CD4-positive, alpha-beta T cell (primary cell): ENCODE measurements at regions not wholly inside any gene's neighbourhood (a gene's known extent, or its start where the extent isn't known, plus 50 kb on each side); places are given as distances from the start of the nearest gene placed in this dataset.

Experiments used
- ATAC-seq: fragments of 200-7000 bp; cut with Tn5 transposase; one replicate; pipeline ENCODE4 v1.10.0; 2022; ENCODE audit warnings: mild to moderate bottlenecking; ENCODE audit not compliant: poor library complexity
- CTCF ChIA-PET: fragments of 350-600 bp; sonication (Branson Sonifier 250); formaldehyde crosslinking; loops from one replicate; lab custom pipeline; 2021; ENCODE audit warnings: antibody characterized with exemption, inconsistent platforms; lab: Charles Lee
- POLR2A ChIA-PET: fragments of 350-600 bp; sonication (Branson Sonifier 250); formaldehyde crosslinking; loops from one replicate; lab custom pipeline; 2021; ENCODE audit warnings: antibody characterized with exemption, inconsistent platforms; lab: Charles Lee
- DNase-seq, 14 experiments: peaks; one replicate each; pipeline ENCODE4 v3.0.0-alpha.2; 2013 to 2020; ENCODE audit warnings: mixed read lengths in 2 of 14
- H3K27ac ChIP-seq, 2 donors: one replicate each; pipeline versions ENCODE4 v1.5.1 to v1.7.0; 2013; ENCODE audit warnings: low read length in 2 of 2, low read depth in 1 of 2, mild to moderate bottlenecking in 1 of 2
- H3K27me3 ChIP-seq, 2 experiments: 1 replicate in 1 of 2; 2 replicates in 1 of 2; pipeline versions ENCODE4 v1.6.1 to v1.7.0; 2013; ENCODE audit warnings: low read length in 2 of 2, control low read depth in 1 of 2, mild to moderate bottlenecking in 1 of 2, moderate library complexity in 1 of 2; ENCODE audit not compliant: insufficient read depth in 2 of 2, control insufficient read depth in 1 of 2
- H3K36me3 ChIP-seq: one replicate; pipeline ENCODE4 v1.6.1; 2013; ENCODE audit warnings: low read length, control low read depth; ENCODE audit not compliant: insufficient read depth
- H3K4me1 ChIP-seq: one replicate; pipeline ENCODE4 v1.6.1; 2013; ENCODE audit warnings: low read length, control low read depth; ENCODE audit not compliant: insufficient read depth
- H3K4me3 ChIP-seq: one replicate; pipeline ENCODE4 v1.5.1; 2013; ENCODE audit warnings: mild to moderate bottlenecking, low read length, moderate library complexity
- H3K9me3 ChIP-seq, 2 experiments: 1 replicate in 1 of 2; 2 replicates in 1 of 2; pipeline versions ENCODE4 v1.6.1 to v1.7.0; 2013; ENCODE audit warnings: low read length in 2 of 2, mild to moderate bottlenecking in 2 of 2, control low read depth in 1 of 2, moderate library complexity in 1 of 2; ENCODE audit not compliant: control insufficient read depth in 1 of 2, insufficient read depth in 1 of 2
- H3K27ac Mint-ChIP-seq: one replicate; pipeline ENCODE4 v1.8.0; 2020; ENCODE audit warnings: mixed read lengths
- H3K27me3 Mint-ChIP-seq: one replicate; pipeline ENCODE4 v1.8.0; 2021; ENCODE audit warnings: mixed read lengths
- H3K36me3 Mint-ChIP-seq: one replicate; pipeline ENCODE4 v1.8.0; 2021; ENCODE audit warnings: low read depth, mixed read lengths
- H3K4me1 Mint-ChIP-seq: one replicate; pipeline ENCODE4 v1.8.0; 2021; ENCODE audit warnings: low read depth, mixed read lengths
- H3K4me3 Mint-ChIP-seq: one replicate; pipeline ENCODE4 v1.8.0; 2020; ENCODE audit warnings: mild to moderate bottlenecking, mixed read lengths
- H3K9me3 Mint-ChIP-seq: one replicate; pipeline ENCODE4 v1.8.0; 2020; ENCODE audit warnings: mixed read lengths
- intact Hi-C, 2 experiments: fragments of 100-400 bp; cut with DNase I in 1 of 2; cut with micrococcal nuclease in 1 of 2; formaldehyde crosslinking; loops; one replicate each; pipeline versions ENCODE4 v1.15.1 to v1.9.0; 2023 to 2025; cut with DNase I, micrococcal nuclease
- TF ChIP-seq, protein P1 (sequence below): fragments of 200-600 bp; IDR thresholded peaks from one replicate; pipeline ENCODE4 v1.8.0; 2022; ENCODE audit warnings: antibody characterized with exemption, mild to moderate bottlenecking

DNA sequence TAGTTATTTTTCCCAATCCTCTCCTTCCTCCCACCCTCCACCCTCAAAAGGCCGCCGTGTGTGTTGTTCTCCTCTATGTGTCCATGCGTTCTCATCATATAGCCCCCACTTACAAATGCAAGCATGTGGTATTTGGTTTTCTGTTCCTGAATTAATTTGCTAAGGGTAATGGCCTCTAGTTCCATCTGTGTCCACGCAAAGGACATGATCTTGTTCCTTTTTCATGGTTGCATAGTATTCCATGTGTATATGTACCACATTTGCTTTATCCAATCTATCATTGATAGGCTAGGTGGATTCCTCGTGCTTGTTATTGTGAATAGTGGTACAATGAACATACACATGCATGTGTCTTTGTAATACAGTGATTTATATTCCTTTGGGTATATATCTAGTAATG lies 1193.7 kb downstream of the RPA4 start:
- POLR2A ChIA-PET, result no interaction called here
- no peak overlapping the region for H3K27ac ChIP-seq
- no peak overlapping the region for H3K27ac Mint-ChIP-seq
- ATAC-seq (no peak), DNase-seq (no peak)
- no peaks in the 10 kb centered on the region for H3K4me1 Mint-ChIP-seq
- H3K36me3 ChIP-seq, result no peaks in the 10 kb centered on the region
- no peaks in the 10 kb centered on the region for H3K27me3 ChIP-seq
- TF ChIP-seq, protein P1, sequence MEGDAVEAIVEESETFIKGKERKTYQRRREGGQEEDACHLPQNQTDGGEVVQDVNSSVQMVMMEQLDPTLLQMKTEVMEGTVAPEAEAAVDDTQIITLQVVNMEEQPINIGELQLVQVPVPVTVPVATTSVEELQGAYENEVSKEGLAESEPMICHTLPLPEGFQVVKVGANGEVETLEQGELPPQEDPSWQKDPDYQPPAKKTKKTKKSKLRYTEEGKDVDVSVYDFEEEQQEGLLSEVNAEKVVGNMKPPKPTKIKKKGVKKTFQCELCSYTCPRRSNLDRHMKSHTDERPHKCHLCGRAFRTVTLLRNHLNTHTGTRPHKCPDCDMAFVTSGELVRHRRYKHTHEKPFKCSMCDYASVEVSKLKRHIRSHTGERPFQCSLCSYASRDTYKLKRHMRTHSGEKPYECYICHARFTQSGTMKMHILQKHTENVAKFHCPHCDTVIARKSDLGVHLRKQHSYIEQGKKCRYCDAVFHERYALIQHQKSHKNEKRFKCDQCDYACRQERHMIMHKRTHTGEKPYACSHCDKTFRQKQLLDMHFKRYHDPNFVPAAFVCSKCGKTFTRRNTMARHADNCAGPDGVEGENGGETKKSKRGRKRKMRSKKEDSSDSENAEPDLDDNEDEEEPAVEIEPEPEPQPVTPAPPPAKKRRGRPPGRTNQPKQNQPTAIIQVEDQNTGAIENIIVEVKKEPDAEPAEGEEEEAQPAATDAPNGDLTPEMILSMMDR, result no peak
- no peak overlapping the region for H3K4me3 Mint-ChIP-seq
- H3K4me3 ChIP-seq, result no peak overlapping the region
- H3K9me3 Mint-ChIP-seq, result peaks cover 2% of the 10 kb centered on the region
- H3K36me3 Mint-ChIP-seq, result no peaks in the 10 kb centered on the region
- intact Hi-C loops, result no loop called here
- no peaks in the 10 kb centered on the region for H3K9me3 ChIP-seq
- CTCF ChIA-PET, result no interaction called here
- no peaks in the 10 kb centered on the region for H3K27me3 Mint-ChIP-seq
- no peaks in the 10 kb centered on the region for H3K4me1 ChIP-seq

DNA sequence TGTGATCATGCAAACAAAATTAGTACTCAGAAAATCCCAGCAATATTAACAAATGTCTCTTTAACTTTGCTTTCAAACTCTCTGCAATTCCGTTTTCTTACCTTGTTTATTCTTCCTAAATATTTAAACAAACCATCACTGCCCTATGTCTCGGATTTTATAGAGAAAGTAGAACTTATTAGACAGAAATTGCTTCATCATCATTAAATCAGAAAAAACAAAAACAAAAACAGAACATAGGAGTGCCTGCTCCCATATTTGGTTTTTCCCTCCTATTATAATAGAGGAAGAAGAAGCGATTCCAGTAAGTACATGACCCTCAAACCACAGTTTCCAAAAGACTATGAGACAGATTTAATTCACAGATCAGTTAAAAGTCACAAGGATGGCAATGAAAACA lies 1228.0 kb downstream of the RPA4 start:
- Histone ChIP-seq H3K4me1 (no peaks in the 10 kb centered on the region), H3K27ac (no peak overlapping the region), H3K36me3 (no peaks in the 10 kb centered on the region), H3K27me3 (no peaks in the 10 kb centered on the region), H3K9me3 (no peaks in the 10 kb centered on the region), H3K4me3 (no peak overlapping the region)
- TF ChIP-seq, protein P1, result no peak
- CTCF ChIA-PET, result no interaction called here
- intact Hi-C loops, result no loop called here
- Mint-ChIP-seq H3K4me1 (no peaks in the 10 kb centered on the region), H3K27ac (no peak overlapping the region), H3K4me3 (no peak overlapping the region), H3K27me3 (no peaks in the 10 kb centered on the region), H3K9me3 (peaks cover 2% of the 10 kb centered on the region), H3K36me3 (no peaks in the 10 kb centered on the region)
- ATAC-seq, result no peak
- no peak for DNase-seq
- POLR2A ChIA-PET, result no interaction called here

DNA sequence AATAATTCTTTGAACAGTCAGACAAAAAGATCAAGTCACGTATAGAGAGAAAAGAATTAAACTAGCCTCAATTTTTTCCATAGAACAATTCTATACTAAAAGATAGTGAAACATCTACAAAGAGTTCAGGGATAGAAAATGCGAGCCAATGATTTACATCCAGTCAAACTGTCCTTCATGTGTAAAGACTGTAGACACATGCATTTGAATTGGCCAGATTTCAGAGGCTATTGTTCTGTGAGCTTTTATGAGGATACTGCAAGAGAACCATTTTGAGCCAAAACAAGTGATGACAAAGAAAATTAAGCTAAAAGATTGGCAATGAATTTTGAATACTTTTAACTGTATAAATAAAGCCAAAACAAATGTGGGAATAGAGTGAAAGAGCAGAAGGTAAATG lies 1230.3 kb downstream of the RPA4 start:
- Mint-ChIP-seq H3K4me1 (no peaks in the 10 kb centered on the region), H3K27ac (no peak overlapping the region), H3K27me3 (no peaks in the 10 kb centered on the region), H3K4me3 (no peak overlapping the region), H3K9me3 (no peaks in the 10 kb centered on the region), H3K36me3 (no peaks in the 10 kb centered on the region)
- ATAC-seq, result no peak
- intact Hi-C loops, result no loop called here
- CTCF ChIA-PET, result no interaction called here
- Histone ChIP-seq H3K27ac (no peak overlapping the region), H3K9me3 (no peaks in the 10 kb centered on the region), H3K27me3 (no peaks in the 10 kb centered on the region), H3K4me1 (no peaks in the 10 kb centered on the region), H3K36me3 (no peaks in the 10 kb centered on the region), H3K4me3 (no peak overlapping the region)
- POLR2A ChIA-PET, result no interaction called here
- DNase-seq, result no peak
- TF ChIP-seq, protein P1, result no peak
